NOMO-1 (cell line): ENCODE measurements at regions not wholly inside any gene's neighbourhood (a gene's known extent, or its start where the extent isn't known, plus 50 kb on each side); places are given as distances from the start of the nearest gene placed in this dataset.
A peak's percentile ranks its signal among the peaks of the same experiment; 100 is the strongest.
"Not testable (repeated sequence)": the region's sequence is repeated elsewhere in the genome, so short reads cannot be mapped to it uniquely, and the experiment has no call there.

Experiments used
- DNase-seq, 2 experiments: peaks; one replicate each; lab custom pipeline; 2025; ENCODE audit not compliant: unreplicated experiment in 2 of 2; lab: John Stamatoyannopoulos, UW

DNA sequence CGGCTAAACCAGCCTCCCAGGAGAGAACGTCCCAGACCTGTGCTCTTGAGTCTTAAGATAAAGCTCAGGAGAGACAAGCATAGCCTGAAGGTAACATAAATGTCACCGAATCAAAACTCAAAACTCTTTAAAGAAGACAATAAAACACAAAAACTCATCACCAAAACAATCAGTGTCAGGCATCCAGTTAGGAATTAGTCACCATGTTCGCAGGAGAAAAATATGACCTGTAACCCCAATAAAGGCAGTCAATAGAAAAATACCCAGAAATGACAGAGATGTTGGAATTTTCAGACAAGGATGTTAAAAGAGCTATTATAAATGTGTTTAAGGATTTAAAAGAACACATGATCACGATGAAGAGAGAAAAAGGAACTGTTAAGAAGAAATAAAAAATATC lies 352.4 kb downstream of the BRD1 start:
- DNase-seq, result no peak

DNA sequence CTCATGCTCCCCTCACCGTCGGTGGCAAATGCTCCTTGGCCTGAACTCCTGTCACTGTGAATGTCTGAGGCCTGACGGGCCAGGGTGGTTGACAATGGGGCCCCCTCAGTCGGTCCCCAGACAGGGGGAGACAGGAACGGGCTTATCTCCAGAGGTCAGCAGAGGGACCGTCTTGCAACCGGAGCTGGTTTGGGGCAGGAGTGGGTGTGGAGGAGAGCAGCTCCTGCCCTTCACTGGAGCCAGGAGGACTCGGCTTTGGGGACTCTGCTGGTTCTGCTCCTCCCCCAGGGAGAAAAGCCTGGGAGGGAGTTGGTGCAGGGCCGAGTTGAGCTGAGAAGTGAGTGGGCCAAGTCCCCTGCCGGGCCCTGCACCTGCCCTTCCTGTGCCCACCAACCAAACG lies 354.4 kb downstream of the BRD1 start:
- no peak for DNase-seq

GRCh38 chr22:49470741-49471503 lies 356.8 kb downstream of the BRD1 start:
- no peak for DNase-seq

DNA sequence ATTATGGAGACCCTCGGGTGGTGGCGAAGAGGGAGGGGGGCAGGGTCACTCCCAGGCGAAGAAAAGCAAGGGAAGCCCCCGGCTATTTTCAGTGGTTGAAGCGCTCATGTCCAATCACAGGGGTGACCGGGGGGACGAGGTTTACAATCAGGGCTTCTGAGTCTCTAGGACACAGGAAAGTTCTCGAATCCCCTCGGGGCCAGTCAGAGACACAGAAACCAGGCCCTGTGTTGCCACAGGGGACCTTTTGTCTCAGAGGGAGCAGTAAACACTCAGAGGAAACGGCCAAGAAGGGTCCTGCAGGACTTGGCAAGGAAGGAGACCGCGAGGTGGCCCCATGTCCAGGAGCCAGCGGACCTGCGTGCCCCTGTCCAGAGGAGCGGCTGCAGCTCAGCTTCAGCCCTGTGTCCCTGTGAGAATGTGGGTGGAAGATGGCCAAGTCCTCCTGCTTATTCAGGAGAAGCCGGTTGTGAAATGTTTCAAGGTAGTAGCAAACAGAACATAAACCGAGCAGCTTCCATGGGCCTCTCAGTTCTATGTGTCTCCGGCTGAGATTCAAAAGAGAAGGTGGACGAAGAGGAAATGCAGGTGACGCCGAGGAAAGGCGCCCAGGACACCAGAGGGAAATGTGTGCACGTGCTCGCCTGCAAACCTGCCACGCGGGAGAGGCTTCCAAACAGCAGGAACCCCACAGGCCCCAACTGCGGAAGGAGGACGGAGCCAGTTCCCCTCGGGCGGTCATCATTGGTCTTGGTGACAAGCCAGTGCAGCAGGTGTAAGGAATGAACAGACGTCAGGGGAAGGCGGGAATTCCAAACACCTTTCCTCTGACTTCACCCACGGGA lies 357.6 kb downstream of the BRD1 start:
- DNase-seq, result no peak

GRCh38 chr22:49468487-49469198 lies 359.0 kb downstream of the BRD1 start:
- DNase-seq, result peak in 1 of 2 experiments; percentile 8

- DNase-seq, result peak; percentile 81 to 93
Observed at GRCh38 chr22:49466878-49467595, 360.6 kb downstream of the BRD1 start.

GRCh38 chr22:49464037-49464436 lies 363.6 kb downstream of the BRD1 start:
- DNase-seq, result no peak

DNA sequence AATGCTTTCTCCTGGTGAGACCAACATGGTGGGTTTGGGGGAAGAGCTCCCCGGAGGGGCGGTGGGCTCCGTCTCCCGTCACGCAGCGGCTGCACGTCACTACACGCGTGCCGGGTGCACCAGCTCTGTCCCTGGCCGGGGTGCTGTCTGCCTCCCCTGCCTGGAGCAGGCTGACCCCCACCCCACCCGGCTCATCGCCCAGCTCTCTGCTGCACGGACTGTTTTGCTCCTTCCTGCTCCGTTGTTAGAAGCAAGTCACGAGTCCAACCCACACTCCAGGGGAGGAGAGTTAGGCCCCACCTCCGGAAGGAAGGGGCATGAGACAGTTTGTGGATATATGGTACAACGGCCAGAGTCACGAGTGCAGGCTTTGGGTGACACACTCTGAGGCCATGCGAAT lies 364.9 kb downstream of the BRD1 start:
- peak; percentile 62 to 66 for DNase-seq

- DNase-seq, result no peak
Observed at GRCh38 chr22:49462291-49462690, 365.4 kb downstream of the BRD1 start.

GRCh38 chr22:49461674-49462073 lies 366.0 kb downstream of the BRD1 start:
- no peak for DNase-seq

DNA sequence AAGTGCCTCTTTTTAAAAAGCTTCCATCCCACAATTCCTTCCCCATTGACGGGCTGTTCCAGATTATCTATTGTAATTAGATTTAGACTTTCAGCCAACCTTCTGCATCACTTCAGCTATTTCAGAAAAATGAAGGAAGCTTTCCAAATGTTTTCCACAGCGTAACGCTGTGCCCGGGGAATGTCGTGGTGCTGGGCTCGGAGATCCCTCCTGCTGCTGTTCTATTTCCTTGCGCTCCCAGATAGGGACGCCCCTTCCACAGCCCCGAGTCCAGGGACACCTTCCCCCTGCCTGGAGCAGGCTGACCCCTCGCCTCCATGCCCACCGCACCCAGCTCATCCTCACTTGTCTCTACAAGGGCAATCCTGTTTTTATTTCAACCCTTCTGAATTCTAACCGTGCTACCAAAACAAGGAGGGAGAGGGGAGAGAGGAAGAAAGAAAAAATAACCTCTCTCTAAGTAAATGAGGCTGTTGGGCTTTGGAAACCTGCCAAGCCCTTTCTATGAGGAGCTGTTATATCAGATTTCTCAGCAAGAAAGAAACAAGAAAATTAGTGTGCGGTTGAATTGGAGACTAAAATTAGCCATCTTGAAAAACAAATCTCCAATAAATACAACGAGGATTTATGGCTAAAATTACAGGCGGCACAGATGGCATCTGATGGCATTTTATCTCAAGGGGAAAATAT lies 366.9 kb downstream of the BRD1 start:
- no peak for DNase-seq

DNA sequence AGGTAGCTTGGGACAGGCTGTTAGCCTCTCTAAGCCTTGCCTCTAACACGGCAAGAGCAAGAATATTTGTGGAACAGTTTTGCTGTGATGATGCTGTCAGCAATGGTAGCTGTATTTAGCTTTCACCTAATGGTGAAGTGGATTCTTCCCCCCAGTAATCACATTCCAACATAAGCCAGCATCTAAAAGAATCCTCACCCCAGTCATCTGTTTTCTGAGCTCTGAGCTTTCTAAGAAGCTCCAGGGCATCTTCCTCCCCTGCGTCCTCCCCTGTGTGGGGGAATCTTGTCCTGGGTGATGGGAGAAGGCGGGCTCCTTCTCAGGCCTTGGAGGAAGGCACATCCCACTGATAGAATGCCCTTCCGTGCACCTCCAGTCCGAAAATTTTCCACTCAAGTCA lies 367.6 kb downstream of the BRD1 start:
- no peak for DNase-seq

GRCh38 chr22:49458708-49459099 lies 369.0 kb downstream of the BRD1 start:
- no peak for DNase-seq

- DNase-seq, result no peak
Observed at GRCh38 chr22:49457946-49458707, 369.5 kb downstream of the BRD1 start.

DNA sequence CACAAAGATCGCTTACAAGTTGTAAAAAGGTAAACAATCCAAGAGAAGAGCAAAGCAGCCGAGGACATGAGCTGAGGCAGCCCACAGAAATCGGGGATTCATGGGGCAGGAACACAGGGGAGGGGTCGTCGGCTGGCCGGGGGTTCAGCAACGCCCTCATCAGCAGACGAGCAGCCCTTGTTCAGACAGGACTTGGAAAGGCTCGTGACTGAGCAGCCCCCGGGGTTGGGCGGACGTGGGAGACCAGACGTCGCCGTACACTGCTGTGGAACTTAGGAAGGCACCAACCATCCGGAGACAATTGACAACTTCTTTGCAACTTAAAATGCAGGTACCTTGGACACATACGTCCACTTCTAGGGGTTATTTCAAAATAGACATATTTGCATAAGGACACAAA lies 370.5 kb downstream of the BRD1 start:
- no peak for DNase-seq

DNA sequence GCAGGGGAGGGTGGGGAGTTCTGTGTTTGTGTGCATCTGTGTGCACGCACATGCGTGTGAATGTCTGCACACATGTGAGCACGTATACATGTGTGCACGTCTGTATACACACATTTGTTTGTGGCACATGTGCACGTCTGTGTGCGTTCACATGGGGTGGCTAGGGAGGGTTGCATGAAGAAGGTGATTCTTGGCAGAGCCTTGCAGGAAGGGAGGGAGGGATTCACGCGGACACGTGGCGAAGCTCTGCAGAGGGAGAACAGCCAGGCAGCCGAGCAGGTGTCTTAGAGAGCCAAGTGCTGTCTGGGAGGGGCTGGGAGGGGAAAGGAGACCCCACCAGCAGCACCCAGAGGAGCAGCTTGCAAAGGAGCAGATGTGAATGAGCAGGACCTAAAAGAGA lies 372.1 kb downstream of the BRD1 start:
- no peak for DNase-seq

GRCh38 chr22:49454726-49455125 lies 372.9 kb downstream of the BRD1 start:
- DNase-seq, result no peak

GRCh38 chr22:49453771-49454170 lies 373.9 kb downstream of the BRD1 start:
- no peak for DNase-seq

DNA sequence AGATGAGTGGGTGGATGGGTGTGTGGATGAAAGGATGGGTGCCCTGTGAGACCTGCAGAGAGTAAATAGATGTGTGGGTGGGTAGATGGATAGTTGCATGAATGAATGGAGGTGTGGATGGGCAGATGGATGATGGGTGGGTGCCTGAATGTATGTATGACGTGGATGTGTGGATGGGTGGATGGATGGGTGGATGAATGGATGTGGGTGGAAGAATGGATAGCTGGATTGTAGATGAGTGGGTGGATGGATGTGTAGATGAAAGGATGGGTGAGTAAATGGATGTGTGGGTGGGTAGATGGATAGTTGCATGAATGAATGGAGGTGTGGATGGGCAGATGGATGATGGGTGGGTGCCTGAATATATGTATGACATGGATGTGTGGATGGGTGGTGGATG lies 374.7 kb downstream of the BRD1 start:
- not testable (repeated sequence) for DNase-seq
